ENCODE measurements at regions not wholly inside any gene's neighbourhood (a gene's known extent, or its start where the extent isn't known, plus 50 kb on each side); places are given as distances from the start of the nearest gene placed in this dataset.

DNA sequence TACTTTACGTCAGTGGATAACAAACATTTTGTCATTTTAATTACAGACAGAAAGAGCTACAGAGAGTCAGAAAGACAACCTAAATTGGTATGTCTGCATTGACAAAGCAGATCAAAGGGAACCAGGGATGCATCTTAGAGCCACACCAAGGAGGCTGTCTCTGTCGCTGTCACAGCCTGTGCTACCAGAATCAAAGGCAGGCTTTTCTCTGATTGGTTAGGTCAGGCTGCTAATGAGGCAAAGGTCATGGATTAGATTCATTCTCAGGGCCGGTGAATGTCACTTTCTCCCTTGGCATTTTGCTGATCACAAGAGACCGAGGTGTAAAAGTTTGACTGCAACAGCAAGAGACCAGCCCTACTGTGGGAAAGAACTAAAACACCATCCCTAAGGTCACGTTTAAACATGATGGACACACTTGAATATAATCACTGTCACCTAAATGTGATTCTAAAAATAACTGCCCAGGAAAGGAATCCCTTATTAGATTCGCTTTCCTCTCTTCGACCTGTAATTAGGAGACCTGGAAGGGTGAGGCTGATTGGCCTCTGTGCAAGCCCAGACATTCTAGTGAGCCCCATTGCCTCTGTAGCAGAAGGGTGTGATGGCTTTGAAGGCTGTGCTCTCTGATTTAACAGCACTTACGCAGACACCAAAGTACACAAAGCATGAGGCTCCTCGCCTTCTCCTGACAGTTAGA lies 314.4 kb upstream of the NBEA start:
- no peak for DNase-seq (ENCODE audit: low spot score)

- no peak for DNase-seq (ENCODE audit: low spot score)
These were observed 313.8 kb upstream of the NBEA start for GRCh38 chr13:34628209-34628682.

DNA sequence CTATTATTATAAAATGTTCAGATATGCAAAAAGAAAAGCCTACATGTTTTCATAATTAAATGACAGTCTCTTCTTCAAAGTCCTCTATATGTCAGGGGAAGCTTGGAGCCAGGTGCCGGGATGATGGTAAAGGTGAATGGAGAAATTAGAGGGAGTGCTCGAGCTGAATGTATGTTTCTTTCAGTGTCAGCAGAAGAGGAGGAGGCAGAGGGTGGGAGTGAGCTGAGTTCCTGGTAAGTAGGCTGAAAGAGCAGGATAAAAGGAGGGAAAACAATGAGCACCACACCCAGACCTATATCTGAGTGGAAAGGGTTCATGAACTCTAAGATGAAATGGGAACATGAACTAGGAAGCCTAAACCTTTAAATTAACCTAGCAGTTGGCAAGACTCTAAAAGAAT lies 307.6 kb upstream of the NBEA start:
- no peak for DNase-seq (ENCODE audit: low spot score)

- no peak for DNase-seq (ENCODE audit: low spot score)
These were observed 304.9 kb upstream of the NBEA start for GRCh38 chr13:34637138-34637537.

DNA sequence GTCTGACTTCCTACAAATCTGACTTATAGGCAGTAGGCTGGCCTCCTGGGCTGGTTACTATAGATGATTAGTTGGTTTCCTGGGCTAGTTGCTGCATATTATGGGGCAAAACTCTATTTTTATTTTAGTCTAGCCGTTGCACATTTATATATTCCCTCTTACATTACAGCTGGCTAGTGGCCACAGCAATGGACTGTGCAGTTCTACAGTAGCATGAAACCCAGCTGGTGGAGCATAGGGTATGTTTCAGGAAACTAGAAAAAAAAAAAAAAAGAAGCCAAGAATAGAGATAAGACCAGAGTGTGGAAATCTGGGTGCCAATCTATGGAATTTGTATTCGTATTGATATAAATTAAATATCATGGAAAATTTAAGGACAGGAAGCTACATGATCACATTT lies 304.4 kb upstream of the NBEA start:
- no peak for DNase-seq (ENCODE audit: low spot score)

- DNase-seq (ENCODE audit: low spot score) = no peak
These were observed 303.2 kb upstream of the NBEA start for GRCh38 chr13:34638897-34639296.

DNA sequence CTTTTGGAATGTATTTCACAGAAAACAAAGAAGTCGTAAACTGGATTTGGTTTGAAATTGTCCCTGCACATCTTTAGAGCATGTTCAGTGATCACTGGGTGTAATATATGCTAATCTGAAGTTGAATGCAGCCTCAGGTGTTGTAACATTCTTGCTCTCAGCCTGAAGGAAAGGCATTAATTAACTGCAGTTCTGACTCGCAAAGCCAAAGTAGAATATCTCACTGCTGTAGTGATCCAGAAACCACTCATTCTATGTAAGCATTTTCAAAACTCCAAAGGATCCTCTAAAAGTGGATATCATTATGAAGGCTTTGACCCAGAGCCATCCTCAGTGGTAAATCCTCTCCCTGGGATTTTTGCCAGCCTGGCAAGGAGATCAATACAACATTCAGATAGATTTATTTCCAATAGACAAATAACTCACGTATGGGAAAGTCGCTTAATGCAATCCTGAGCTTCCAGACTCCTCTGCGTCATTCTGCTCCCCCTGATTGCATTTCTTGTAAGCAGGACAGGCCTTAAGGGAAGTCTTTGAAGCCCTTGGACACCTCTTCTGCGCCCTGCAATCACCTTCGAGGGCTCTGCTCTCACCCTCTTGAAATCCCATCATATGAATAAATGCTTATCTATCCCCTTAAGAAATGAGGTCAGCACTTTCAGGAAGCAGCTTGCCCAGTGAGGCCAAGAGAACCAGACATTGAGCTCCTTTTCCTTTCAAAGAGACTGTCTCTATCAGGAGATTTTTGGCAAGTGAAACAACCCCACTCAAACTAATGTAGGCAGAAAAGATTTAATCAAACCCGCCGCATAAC lies 301.7 kb upstream of the NBEA start:
- DNase-seq (ENCODE audit: low spot score) = no peak

GRCh38 chr13:34640993-34641330 lies 301.1 kb upstream of the NBEA start:
- no peak for DNase-seq (ENCODE audit: low spot score)

DNA sequence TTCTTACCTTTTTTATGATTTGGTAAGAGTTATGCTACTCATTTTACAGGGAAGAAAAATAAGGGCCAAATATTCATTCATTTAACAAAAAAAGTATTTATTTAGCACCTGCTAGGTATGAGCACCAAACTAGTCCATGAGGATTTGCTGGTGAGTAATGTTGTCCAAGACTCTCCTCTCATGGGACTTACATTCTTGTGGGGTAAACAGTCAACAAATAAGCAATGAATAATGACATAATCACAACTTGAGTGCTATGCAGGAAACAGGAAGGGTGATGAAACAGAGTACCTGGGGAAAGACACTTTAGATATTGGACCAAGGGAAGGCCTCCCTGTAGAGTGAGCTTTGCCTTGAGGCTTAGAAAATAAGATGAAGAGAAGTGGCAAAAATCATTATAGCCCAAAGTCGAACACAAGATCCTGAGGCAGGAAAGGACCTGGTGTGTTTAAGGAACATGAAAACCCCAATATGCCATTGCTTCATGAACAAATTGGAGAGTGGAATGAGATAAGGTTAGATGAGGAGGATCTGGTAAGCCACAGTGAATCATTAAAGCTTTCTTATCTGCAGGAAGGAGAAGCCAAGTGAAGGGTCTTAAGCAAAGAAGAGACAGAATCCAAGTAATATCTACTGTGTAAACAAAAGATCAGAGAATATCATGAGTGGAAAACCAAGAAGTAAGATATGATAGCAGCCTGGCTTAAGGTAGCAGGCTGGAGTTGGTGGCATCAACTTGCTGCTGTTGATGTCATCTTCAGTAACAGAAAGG lies 294.5 kb upstream of the NBEA start:
- no peak for DNase-seq (ENCODE audit: low spot score)

GRCh38 chr13:34654203-34654602 lies 287.9 kb upstream of the NBEA start:
- DNase-seq (ENCODE audit: low spot score) = no peak

DNA sequence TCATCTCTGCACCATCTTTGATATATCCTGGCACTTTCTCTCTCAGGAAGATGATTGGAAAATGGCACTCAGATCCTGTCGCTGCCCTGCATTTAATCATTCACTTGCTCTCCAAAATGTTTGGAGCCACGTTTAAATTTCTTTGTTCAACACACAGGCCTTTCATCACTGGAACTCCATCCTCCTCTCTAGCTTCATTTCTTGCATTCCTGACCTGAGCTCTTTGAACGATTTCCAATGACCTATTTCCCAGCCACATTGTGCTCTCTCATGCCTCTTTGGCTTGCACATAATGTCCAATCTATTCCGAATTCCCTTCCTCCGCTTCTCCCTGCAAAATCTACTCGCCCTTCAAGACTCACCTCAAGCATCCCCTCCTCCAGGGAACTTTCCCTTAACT lies 287.4 kb upstream of the NBEA start:
- no peak for DNase-seq (ENCODE audit: low spot score)

GRCh38 chr13:34655554-34655953 lies 286.5 kb upstream of the NBEA start:
- DNase-seq (ENCODE audit: low spot score) = no peak

DNA sequence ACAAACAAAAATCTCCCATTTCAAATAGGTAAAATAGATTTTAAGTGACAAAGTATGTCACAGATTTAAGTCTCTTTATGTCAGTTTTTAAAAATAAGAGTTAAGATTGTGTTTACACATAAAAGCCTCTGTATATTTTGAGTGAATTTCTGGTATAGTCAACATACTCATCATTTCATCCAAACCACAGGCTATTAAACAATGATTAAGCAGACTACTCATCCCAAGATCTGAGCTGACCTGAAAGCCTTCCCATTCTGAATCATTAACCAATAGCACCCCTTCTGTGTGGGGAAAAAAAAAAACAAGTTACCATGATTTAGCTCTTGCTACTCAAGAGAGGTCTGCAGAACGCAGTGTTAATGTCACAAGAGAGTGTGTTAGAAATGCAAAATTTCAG lies 284.4 kb upstream of the NBEA start:
- no peak for DNase-seq (ENCODE audit: low spot score)

DNA sequence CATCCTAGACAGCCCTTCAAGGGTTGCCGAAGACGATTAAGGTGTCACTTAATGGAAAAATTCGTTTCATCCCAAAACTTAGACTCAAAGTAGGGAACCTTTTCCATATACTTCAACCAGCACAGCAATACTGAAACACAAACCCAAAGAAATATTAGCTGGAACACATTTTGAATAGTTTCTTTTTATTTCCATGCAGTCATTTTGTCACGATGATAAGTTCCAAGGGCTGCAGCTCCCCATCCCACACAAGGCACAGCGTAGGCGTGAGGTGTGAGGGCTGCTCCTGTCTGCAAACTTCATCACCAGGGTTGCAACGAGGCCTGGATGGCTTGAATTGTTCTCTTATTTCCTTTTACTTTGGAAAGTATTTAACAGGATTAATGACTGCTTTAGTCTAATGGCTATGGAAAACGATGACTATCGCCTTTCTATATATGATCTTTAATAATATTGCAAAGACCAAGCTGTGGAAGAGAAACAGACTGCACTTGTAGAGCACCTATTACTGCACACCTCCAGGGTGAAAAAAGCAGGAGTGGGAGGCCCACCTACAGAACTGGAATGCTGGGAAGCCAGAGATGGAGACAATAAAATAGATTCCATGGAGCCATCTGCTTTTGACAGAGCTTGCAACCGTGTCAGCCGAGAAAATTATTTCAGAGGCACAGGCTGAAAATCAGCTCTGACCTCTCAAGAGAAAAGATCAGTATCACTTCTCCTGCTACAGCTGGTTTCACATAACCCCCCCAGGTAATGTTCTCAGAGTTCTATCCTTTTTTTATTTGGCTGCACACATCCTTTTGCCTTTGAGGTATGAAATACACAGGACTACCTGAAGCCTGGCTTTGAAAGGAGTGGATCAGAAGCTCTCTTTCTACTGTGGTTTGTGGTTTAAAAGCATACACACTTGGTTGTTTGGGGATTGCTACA lies 274.5 kb upstream of the NBEA start:
- no peak for DNase-seq (ENCODE audit: low spot score)

DNA sequence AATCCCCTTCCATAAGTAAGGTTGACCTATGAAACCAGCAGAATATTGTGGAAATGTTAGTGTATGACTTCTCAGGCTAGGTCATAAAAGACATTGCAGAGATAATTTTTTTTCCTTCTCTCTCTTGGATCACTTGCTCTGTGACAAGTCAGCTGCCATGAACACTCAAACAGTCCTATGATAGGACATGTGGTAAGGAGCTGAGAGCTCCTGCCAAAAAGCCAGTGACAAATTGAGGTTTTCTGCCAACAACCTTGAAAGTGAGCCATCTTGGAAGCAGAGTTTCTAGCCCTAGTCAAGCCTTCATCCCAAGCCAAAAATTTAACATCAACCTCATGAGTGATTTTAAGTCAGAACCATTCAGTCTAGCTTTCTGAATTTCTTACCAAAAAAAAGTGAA lies 270.9 kb upstream of the NBEA start:
- DNase-seq (ENCODE audit: low spot score) = no peak

- DNase-seq (ENCODE audit: low spot score) = no peak
These were observed 269.4 kb upstream of the NBEA start for GRCh38 chr13:34672631-34673030.

DNA sequence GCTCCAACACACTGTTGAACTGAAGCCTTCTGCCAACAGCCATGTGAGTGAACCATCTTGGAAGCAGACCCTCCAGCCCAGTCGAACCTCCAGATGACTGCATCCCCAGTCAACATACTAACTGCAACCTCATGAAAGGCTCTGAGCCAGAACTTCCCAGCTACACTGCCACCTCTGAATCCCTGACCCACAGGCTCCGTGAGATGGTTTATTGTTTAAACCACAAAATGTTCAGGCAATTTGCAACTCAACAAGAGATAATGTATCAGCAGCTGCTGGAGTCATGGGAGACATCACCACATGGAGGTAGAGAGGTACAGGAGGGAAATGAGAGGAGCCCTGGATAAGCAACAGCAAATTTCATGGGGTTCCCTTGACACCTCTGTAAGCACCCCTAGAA lies 266.4 kb upstream of the NBEA start:
- no peak for DNase-seq (ENCODE audit: low spot score)

DNA sequence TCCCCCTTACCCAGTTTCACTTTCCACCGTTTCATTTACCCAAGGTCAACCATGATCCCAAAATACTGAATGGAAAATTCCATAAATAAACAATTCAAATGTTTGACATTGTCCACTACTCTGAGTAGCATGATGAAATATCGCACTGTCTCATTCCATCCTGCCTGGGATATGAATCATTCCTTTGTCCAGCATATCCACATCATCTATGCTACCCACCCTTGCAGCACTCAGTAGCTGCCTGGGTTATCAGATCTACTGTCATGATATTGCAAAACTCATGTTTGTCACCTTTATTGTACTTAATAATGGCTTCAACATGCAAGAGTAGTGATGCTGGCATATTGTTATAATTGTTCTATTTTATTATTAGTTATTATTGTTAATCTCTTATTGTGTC lies 263.9 kb upstream of the NBEA start:
- DNase-seq (ENCODE audit: low spot score) = no peak

GRCh38 chr13:34681405-34681955 lies 260.6 kb upstream of the NBEA start:
- no peak for DNase-seq (ENCODE audit: low spot score)

DNA sequence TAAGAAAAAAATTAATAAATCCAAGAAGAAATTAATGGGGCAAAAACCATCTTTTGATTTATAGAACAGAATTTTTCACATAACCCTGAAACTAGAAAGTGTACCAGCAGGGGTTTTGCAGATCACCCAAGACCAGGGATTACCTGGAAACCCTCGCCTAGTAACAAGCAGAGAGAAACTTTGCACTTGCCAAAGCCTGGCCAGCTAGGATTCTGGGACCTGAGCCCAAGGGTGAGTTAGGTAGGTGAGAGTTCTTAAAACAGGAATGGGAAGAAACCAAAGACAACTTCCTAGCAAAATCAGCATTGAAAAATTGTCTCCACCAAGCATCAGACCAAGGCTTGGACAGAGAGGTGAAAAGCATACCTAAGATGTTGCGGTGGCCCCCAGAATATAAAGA lies 247.0 kb upstream of the NBEA start:
- no peak for DNase-seq (ENCODE audit: low spot score)

DNA sequence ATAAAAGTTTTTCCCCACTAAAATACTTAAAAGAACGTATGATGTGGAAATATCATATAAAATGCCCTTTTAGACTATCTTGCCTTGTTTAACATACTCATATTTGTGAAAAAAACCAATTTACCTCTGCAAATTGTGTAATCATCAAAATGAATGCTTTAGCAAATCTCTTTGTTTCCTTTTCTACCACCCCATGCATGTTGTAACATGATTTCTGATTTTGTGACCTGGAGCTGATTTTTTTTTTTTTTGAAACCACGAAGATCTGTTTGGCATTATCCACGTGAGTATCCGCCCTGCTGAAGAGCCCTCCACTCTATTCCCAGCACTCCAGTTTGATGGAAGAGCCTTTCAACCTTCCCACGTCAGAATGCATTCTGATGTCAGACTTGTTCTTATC lies 245.8 kb upstream of the NBEA start:
- no peak for DNase-seq (ENCODE audit: low spot score)

DNA sequence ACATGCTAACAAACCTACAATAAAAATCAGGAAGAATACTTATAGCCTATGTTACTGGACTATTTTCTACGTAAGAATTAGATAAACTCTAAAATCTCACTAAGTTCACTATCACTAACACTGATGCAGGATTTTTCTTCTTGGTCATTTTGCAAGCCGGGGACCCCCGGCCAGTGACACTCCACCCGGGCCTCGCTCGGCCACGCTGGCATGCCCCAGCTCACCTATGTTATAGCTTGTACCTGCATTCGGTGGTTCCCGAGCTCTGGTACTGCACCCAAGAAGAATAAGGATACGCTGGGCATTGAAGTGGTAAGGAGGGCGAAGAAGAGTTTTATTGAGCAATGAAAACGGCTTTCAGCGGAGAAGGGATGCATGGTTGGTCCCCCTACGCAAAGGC lies 245.3 kb upstream of the NBEA start:
- DNase-seq (ENCODE audit: low spot score) = no peak

Measured in CD4-positive, alpha-beta T cell treated with Interleukin-15 for 4 hours (primary cell).